Hepatocyte (in vitro differentiated cells): ENCODE measurements at regions not wholly inside any gene's neighbourhood (a gene's known extent, or its start where the extent isn't known, plus 50 kb on each side); places are given as distances from the start of the nearest gene placed in this dataset.

Source experiments
- DNase-seq: peaks from one replicate; pipeline ENCODE4 v3.0.0-alpha.2; 2016; ENCODE audit warnings: low spot score
- H2AFZ ChIP-seq: fragments of 200-600 bp; sonication (generic); 2 replicates; pipeline ENCODE4 v1.6.0; 2016; ENCODE audit warnings: antibody characterized with exemption, mild to moderate bottlenecking
- H3K27ac ChIP-seq: fragments of 200-600 bp; sonication (generic); 2 replicates; pipeline ENCODE4 v1.5.1; 2016; ENCODE audit warnings: mild to moderate bottlenecking
- H3K27me3 ChIP-seq: fragments of 200-600 bp; sonication (generic); 2 replicates; pipeline ENCODE4 v1.6.1; 2016
- H3K36me3 ChIP-seq: fragments of 200-600 bp; sonication (generic); replicated peaks from 2 replicates; pipeline ENCODE4 v1.5.1; 2016; ENCODE audit warnings: low read depth; ENCODE audit not compliant: insufficient read depth
- H3K4me1 ChIP-seq: fragments of 200-600 bp; sonication (generic); 2 replicates; pipeline ENCODE4 v1.5.1; 2016; ENCODE audit warnings: mild to moderate bottlenecking, moderate library complexity; ENCODE audit not compliant: insufficient read depth
- H3K4me2 ChIP-seq: fragments of 200-600 bp; sonication (generic); 2 replicates; pipeline ENCODE4 v1.6.0; 2016
- H3K4me3 ChIP-seq: fragments of 200-600 bp; sonication (generic); 2 replicates; pipeline ENCODE4 v1.5.1; 2016; ENCODE audit warnings: mild to moderate bottlenecking
- H3K79me2 ChIP-seq: fragments of 200-600 bp; sonication (generic); 2 replicates; pipeline ENCODE4 v1.6.0; 2017; ENCODE audit warnings: mild to moderate bottlenecking
- H3K9me2 ChIP-seq: fragments of 200-600 bp; sonication (generic); replicated peaks from 2 replicates; pipeline ENCODE4 v1.6.0; 2017; ENCODE audit warnings: mild to moderate bottlenecking; ENCODE audit not compliant: insufficient read depth
- H3K9me3 ChIP-seq: fragments of 200-600 bp; sonication (generic); 2 replicates; pipeline ENCODE4 v1.5.1; 2016; ENCODE audit warnings: low read depth, mild to moderate bottlenecking
- H4K20me1 ChIP-seq: fragments of 200-600 bp; sonication (generic); 2 replicates; pipeline ENCODE4 v1.6.0; 2016; ENCODE audit warnings: mild to moderate bottlenecking; ENCODE audit not compliant: insufficient read depth, poor library complexity, severe bottlenecking
- EZH2 ChIP-seq: fragments of 200-600 bp; sonication (generic); IDR thresholded peaks from 2 replicates; pipeline ENCODE4 v1.6.1; 2016; ENCODE audit warnings: antibody characterized with exemption, mild to moderate bottlenecking, borderline replicate concordance
- EZH2phosphoT487 ChIP-seq: fragments of 200-600 bp; sonication (generic); IDR thresholded peaks from one replicate; pipeline ENCODE4 v1.6.1; 2018; ENCODE audit warnings: antibody characterized with exemption, mild to moderate bottlenecking, low read depth, moderate library complexity; ENCODE audit not compliant: unreplicated experiment, severe bottlenecking
- WGBS: methylation state at CpG from one replicate; pipeline ENCODE4 v1.1.6; 2016; ENCODE audit warnings: low lambda C conversion rate; ENCODE audit errors: missing lambda C conversion rate; 5-methylcytosine and 5-hydroxymethylcytosine counted together
- TF ChIP-seq, protein P1 (sequence below): fragments of 200-600 bp; sonication (generic); IDR thresholded peaks from 2 replicates; pipeline ENCODE4 v1.5.1; 2016; ENCODE audit warnings: antibody characterized with exemption, mild to moderate bottlenecking; ENCODE audit not compliant: poor library complexity

DNA sequence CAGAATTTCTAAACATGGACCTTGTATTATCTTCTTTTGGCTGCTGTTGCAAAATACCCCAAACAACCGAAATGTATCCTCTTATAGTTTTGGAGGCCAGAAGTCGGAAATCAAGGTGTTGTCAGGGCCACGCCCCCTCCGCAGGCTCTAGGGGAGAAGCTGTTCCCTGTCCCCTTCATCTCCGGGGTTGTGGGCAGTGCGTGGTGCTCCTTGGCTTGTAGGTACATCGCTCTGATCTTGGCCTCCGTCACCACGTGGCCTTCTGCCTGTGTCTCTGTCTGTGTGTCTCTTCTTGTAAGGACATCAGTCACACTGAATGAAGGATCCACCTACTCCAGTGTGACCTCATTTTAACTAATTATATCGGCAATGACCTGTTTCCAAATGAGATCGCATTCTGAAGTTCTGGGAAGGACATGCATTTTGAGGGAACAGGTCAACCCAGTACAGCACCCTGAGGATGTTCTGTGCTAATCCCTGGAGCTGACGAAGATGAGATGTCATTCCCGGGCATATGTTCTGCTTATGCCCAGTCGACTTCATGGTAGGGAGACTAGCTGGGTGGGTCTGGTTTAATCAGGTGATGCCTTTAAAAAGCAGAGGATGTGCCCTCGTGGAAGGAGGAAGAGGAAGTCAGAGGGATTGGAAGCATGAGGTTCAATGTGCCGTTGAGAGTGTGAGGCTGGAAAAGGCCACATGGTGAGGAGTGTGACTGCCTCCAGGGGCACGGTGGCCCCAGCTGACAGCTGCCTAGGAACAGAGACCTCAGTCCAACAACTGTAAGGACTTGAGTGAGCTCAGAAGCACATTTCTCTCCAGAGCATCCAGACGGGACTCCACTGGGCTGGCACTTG, 531.1 kb downstream of the TBC1D22A start:
- Histone ChIP-seq H3K4me1 (no peaks in the 10 kb centered on the region), H3K79me2 (no peaks in the 10 kb centered on the region), H3K27ac (no peak overlapping the region), H2AFZ (no peak overlapping the region), H3K36me3 (no peaks in the 10 kb centered on the region), H3K27me3 (no peaks in the 10 kb centered on the region), H3K4me2 (no peak overlapping the region), H4K20me1 (no peaks in the 10 kb centered on the region), H3K9me2 (no peaks in the 10 kb centered on the region), H3K4me3 (no peak overlapping the region), H3K9me3 (no peaks in the 10 kb centered on the region)
- WGBS: 69% methylated on average over 18 of the region's 18 CpGs
- no peak for TF ChIP-seq EZH2
- DNase-seq: no peak

DNA sequence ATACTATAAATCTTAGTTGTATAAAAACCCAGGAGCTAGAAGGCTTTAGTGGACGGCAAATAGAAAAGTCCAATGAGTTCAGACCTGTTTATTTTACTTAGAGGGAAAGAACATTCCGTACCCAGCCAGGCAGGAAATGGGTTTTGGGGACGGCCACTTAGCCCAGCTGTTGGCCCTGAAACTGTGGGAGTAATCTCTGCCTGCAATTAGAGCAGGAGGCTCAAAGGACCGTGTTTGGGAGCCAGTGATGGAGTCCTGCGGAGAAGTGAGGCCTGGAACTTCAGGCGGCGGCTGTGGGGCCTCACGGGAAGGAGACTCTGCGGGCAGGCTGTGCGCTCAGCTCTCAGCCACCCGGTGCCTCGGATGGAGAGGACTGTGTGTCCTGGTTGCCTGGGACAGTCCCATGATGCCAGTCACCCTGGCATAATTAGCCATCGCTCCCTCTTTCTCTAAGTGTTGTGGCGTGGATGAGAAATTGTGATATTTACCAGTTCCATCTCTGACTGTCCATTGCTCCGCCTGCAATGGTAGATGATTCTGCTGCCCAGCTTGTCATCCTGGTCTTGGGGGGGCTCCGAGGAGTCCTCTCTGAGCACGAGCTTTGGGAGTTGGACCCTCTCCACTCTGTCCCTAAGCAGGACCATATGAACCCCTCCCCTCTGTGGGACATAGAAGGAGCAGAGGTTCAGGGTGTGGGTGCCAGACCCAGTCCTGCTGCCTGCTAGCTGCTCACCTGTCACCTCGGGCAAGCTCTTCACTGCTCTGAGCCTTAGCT, 530.3 kb downstream of the TBC1D22A start:
- DNase-seq: no peak
- Histone ChIP-seq H4K20me1 (no peaks in the 10 kb centered on the region), H3K27me3 (no peaks in the 10 kb centered on the region), H2AFZ (no peak overlapping the region), H3K9me3 (no peaks in the 10 kb centered on the region), H3K4me3 (no peak overlapping the region), H3K9me2 (no peaks in the 10 kb centered on the region), H3K4me2 (no peak overlapping the region), H3K79me2 (no peaks in the 10 kb centered on the region), H3K27ac (no peak overlapping the region), H3K4me1 (no peaks in the 10 kb centered on the region), H3K36me3 (no peaks in the 10 kb centered on the region)
- no peak for TF ChIP-seq EZH2
- TF ChIP-seq, protein P1, sequence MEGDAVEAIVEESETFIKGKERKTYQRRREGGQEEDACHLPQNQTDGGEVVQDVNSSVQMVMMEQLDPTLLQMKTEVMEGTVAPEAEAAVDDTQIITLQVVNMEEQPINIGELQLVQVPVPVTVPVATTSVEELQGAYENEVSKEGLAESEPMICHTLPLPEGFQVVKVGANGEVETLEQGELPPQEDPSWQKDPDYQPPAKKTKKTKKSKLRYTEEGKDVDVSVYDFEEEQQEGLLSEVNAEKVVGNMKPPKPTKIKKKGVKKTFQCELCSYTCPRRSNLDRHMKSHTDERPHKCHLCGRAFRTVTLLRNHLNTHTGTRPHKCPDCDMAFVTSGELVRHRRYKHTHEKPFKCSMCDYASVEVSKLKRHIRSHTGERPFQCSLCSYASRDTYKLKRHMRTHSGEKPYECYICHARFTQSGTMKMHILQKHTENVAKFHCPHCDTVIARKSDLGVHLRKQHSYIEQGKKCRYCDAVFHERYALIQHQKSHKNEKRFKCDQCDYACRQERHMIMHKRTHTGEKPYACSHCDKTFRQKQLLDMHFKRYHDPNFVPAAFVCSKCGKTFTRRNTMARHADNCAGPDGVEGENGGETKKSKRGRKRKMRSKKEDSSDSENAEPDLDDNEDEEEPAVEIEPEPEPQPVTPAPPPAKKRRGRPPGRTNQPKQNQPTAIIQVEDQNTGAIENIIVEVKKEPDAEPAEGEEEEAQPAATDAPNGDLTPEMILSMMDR: no peak
- TF ChIP-seq EZH2phosphoT487: no peak
- 76% methylated on average over 18 of the region's 18 CpGs for WGBS

DNA sequence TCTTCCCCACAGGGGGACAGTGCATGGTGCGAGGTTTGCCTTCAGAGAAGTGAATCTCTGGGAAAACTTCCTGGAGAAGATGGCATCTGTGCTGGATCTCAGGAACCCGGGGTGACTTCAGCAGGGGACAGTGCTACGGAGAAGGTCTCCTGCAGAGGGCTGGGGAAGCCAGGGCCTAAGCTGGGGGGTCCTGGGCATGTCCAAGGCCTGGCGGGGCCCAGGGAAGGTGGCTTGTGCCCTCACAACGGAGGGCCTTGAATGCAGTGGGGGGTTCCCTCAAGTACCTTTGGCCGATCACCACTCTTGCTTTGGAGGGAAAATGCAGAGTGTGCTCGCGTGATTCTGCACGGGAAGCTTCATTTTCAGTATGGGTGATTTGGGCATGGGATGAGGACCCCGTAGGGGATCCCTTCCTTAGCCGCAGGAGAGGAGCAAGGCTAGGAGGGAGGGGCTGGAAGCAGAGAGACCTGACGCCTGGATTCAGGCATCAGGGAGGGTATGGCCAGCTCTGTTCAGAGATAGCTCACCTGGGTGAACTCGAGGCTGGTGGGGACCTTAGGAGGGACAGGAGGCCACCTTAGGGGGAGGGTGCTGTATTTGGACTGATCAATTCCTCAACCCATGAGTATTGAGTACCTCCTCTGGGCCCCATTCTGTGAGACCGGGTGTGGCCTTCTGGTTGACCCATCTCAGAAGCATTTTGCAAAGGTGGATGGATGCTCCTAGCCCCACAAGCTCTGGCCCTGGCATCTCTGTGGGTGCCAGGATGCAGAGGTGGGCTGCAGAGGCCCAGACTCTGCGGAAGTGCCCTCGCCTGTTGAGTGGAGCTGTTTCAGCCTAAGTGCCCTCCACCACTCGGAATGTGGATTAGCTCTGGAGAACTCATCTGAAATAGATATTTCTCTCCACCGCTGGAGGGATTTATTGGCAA, 529.4 kb downstream of the TBC1D22A start:
- Histone ChIP-seq H2AFZ (no peak overlapping the region), H3K79me2 (no peaks in the 10 kb centered on the region), H3K9me2 (no peaks in the 10 kb centered on the region), H3K36me3 (no peaks in the 10 kb centered on the region), H3K27me3 (no peaks in the 10 kb centered on the region), H3K4me1 (no peaks in the 10 kb centered on the region), H3K4me2 (no peak overlapping the region), H3K27ac (no peak overlapping the region), H4K20me1 (no peaks in the 10 kb centered on the region), H3K9me3 (no peaks in the 10 kb centered on the region), H3K4me3 (no peak overlapping the region)
- WGBS: 77% methylated on average over 18 of the region's 18 CpGs
- no peak for DNase-seq
- TF ChIP-seq EZH2 (no peak), EZH2phosphoT487 (no peak)
- TF ChIP-seq, protein P1: no peak
